ENCODE measurements at regions not wholly inside any gene's neighbourhood (a gene's known extent, or its start where the extent isn't known, plus 50 kb on each side); places are given as distances from the start of the nearest gene placed in this dataset.

DNA sequence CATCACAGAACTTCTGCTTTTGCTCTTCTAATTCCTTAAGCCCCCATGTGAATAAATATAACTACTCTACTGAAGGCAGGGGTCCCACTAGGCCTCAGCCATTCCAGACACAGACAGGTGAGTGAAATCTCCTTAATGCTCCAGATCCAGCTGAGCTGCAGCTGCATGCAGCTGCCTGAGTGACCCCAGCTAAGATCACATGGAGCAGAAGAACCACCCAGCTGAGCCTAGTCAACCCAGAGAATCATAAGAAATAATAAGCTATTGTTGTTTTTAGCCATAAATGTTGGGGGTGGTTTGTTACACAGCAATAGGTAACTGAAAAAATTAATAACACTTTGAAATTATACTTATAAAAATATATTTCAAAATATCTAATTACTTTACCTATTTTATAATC lies 220.3 kb downstream of the SIPA1L2 start:
- no peak for DNase-seq

DNA sequence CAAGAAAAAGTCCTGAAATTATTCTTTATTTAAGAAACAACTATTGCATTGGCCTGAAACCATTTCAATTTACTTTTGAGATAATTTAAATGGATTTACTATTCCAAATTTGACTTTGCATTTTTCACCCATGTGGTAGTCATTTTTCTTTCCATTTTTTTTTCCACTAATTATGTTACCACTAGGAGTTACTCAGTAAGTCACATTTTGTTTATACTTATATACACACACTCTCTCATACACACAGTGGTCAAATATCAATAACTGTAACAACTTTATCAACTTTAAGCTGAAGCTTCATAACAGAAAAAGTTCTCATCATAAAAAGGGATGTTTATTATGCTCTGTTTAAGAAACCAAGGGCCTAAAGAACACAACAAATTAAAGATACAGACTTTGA lies 222.8 kb downstream of the SIPA1L2 start:
- DNase-seq = no peak

DNA sequence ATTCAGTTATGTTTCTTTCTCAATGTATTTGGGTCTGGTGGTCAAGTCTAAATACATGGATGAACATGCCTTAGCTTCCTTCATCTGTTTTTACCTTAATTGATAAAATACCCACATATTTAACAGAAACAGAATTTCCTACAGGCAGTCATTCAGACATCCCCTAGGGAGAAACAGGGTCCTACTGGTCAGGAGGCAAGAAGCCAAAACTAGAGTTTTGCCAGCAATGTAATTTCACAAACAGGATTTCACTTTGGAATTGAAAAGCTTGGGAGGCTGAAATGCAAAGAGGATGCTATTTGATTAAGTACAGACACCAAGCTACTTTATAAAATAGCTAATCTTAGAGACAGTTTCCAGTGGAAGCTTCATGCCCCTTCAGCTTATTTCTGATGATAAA lies 224.2 kb downstream of the SIPA1L2 start:
- DNase-seq = no peak

DNA sequence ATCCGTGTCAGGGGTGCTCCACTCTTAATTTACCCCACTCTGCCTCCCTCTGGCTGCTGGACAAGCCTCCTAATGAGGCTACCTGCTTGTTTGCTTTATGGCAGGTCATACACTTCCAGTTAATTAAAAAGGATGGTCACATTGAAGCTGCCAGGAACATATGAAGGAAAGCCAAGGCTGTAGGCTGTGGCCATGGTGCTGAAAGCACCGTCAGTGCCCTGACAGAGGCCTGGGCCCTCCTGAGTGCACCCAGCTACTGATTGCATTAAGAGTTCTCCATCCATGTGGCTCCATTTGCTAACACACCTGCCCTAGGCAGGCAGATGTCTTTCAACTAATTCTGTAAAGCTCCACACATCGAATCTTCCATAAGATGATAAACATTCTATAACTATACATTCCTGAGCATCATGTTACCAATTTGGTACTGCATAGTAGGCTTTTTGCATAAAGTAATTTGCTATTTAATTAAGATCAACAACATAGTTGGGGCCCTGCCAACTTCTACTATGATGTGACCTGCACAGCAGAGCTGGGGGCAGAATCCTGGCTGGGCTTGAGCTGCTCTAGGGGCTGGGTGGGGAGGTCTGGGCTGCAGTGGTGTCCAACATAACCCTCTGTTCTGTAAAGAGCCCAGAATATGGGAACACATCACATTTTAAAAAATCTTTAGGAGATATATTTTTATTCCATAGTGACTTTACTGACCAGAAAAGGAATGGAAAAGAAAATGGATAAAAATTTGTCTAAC lies 224.8 kb downstream of the SIPA1L2 start:
- no peak for DNase-seq

DNA sequence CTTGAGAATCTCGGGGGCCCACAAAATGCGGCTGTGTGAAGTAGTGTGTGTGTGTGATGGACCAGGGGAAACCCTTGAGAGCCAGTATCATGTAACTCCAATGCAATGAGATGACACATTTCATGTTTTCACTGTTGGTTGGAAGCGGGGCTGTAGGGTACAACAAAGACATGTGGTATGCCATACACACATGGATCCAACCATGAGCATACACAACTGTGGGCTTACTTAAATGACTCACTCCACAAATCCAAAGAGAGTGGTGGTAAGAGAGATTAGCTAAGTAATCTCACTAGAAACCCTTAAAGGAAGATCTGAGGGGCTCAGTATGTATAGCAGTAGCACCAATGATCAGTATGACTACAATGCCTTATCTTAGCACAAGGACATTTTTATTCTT lies 225.7 kb downstream of the SIPA1L2 start:
- no peak for DNase-seq

DNA sequence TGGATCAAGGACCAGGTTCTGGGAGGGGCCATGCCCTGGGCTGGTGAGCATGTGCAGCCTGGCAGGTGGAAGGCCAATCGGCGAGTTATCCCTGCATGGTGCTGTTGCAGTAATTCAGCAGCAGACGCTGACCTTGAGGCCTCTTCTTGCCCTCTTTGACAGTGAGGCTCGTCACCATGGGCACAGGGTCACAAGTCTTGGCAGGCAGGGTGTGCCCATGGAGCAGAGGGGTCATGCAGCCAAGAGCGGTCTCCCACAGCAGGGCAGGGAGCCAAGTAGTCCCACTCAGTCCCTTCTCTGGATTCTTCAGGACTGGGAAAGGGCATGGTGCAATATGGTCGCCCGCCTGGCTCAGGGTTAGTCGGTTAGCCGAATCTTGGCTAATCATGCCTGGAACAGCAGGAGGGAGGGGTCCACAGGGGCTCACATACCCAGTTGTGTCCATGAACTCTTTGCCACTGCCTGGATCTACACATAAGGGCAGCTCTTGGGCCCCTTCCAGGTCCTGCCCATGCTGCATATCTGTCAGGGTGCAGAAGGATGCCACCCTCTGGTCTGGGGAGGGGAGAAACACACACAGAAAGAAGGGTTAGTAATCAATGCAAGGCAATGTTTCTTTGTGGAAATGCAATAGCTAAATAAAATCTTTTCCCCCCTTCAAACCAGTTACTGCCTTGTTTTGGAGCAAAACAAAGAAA lies 226.8 kb downstream of the SIPA1L2 start:
- no peak for DNase-seq

DNA sequence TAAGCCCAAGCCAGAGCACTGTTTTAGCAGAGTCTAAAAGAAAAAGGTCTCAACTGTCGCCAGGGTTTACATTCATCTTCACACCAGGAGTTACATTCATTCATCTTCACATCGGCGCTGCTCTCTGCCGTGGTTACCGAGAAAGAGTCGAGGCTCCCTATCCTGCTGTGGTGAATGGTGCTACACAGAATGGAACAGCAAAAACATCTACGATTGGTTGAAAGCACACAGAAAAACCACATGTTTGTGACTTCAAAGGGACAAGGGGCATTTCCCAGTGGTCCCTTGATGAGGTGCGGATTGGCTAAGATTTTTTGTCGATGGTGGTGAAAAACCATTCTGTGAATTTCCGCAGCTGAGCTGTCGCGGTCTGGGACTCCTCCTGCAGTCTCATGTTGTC lies 231.1 kb downstream of the SIPA1L2 start:
- no peak for DNase-seq

DNA sequence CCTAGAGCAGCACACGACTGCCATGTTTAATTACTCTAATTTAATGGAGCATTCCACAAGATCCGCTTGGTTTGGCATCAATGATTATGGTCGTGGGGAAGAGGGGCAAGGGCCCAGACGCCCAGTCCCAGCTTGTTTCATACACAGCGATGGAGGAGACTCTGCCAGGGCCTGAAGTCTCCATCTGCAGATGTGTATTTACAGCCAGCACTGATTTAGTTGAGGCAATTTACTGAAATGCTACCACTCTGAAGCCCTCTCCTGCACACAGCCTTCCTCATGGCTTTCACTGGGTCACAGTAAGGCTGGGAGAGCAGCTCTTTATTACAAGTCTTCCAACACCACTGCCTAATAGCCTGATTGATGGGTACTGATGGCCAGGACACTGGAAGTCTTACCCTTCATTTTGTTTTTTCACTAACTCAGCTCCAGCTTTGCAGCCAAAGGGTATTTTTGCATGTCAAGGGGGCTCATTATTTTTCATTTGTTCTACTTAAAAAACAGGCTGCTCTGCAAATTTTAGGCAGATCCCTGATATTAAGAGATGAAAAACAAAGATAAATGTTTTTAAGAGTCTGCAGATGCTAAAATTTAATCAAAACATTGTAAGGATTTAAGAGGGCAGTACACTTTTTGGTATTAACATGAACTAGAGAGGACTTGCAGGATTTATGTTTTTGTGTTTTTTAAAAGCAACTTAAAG lies 236.3 kb downstream of the SIPA1L2 start:
- DNase-seq = no peak

DNA sequence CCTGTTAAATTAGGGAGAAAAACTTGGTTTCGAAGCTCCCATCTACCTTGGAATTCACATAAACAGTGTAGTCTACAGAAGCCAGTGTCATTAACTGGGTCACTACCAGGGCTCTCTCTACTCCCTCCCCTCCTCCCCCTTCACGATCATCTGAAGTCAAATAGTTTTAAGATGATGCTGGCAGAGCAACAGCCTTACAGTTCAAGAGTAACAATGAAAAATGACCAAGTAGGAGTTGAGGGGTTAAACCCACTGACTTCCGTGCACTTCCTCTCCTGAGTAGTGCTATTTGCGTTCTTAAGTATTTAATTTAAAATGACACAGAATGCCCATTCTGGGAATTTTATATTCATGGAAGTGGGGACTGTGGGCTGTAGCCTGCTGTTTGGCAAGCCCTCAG lies 236.9 kb downstream of the SIPA1L2 start:
- DNase-seq = no peak

DNA sequence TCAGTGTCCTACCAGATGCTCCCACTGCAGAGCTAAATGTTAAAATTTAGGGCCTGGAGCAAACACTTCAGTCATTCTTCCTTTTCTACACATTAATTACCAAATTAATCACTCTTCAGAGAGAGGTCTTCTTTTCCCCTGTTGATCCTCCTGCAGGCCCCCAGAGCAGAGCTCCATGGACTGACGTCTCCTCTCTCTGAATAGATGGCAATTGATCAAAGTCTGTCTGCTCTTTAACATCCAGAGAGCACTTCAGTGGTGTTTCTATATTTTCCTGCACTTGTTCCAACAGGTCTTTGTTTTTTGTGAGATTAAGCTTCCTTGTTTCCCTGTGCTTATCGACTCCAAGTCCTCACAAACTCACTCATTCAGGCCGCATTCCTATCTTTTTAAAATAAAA lies 239.3 kb downstream of the SIPA1L2 start:
- no peak for DNase-seq

DNA sequence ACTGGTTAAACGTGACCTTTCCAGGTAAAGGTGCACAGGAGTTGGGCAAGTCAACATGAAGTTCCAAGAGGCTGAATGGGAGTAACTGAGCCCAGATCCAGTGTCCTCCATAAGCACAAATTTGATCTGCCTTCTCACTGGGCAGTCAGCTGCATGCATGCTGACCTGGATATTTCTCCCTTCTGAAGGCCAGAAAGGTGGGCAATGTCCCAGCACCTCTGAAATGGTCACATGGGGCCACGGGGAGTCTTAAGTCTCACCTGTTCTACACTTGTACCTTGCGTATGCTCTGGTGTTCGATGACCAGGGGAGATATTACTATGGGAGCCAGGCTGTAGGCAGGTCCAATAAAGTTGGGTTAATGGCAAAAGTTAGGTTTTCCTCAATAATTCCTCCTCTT lies 240.2 kb downstream of the SIPA1L2 start:
- no peak for DNase-seq

DNA sequence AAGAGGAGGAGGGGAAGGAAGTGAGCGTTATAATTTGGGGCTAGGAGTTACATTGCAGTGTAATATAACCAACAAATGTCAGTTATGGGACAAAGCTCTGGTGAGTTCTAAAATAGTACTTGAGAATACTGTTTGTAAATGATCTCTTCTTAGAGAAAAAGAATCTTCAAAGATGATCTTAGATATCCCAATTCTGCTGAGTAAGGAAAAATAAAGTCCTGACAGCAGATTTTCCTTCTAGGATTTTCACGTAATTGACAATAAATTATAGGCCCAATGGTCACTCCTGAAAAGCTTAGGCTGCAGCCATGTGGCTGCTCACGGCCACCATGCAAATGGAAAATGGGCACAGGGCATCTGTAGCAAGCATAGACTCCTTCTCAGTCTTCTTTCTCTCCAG lies 241.6 kb downstream of the SIPA1L2 start:
- DNase-seq = no peak

DNA sequence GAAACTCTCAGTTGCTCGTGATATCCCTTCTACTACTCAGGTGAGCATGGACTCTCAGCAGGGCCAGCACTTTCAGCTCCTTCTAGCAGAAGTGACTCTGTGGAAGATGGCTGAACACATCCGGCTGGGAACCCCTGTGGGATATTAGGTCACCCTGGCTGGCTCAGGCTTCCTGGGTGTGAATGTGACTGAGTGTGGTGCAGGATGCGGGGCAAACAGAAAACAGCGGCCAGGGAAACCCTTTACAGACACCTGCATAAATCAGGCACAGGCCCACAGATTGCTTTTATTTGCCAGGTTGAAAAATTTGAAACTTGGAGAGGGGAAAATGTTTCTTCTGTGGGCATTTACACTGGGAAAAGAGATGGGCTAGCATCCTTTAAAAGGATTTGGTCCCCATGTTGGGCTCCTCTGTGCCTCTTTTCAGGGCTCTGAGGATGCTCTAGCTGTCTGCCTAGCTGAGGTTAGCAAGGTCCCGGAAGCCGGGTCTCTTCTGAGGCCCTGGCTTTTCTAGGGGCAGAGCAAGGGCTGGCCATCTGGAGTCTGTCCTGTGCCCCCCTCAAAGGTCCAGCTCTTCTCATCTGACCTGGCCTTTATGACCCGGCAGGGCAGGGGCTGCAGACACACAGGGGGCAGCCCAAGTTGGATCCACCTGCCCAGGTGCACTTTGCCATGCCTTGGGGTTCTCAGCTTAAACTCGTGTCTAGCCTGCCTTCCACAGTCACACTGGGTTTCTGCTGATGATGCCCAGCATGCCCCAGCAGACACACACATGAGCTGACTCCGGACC lies 243.0 kb downstream of the SIPA1L2 start:
- no peak for DNase-seq

DNA sequence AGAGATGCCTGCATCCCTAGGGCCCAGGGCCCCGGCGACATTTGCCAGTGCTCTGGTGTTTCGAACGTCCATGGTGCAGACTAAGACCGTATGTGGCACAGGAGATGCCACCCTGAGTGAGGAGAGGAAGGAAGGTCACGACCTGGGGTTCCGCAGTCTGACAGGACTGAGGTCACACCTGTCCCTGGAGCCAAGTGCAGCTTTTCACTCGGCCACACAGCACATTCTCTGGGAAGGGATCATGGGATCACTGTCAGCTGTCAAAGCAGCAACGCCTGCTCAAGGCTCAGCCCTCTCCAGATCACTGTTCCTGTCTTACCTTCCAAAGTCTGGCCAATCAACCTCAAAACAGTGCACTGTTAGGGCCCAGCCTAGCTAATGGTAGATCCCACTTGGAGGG lies 243.6 kb downstream of the SIPA1L2 start:
- no peak for DNase-seq

DNA sequence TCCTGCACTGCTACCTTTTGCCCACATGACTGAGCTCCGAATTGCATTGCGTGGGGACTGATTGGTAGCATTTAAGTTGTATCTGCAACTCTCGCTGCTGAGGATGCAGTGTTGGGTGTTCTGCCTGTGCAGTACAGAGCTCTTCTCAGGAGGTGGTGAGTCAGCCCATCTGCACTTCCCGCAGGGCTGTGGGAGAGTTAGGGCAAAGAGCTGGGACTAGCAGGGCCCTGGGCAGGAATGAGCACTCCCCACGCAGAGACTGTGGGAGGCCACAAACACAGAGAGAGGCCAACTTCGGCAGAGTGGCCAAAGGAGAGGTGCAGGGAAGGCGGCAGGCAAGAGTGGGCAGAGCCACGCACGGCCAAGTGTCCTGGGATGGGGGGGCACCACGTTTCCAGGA lies 244.7 kb downstream of the SIPA1L2 start:
- DNase-seq = peak; percentile 22

DNA sequence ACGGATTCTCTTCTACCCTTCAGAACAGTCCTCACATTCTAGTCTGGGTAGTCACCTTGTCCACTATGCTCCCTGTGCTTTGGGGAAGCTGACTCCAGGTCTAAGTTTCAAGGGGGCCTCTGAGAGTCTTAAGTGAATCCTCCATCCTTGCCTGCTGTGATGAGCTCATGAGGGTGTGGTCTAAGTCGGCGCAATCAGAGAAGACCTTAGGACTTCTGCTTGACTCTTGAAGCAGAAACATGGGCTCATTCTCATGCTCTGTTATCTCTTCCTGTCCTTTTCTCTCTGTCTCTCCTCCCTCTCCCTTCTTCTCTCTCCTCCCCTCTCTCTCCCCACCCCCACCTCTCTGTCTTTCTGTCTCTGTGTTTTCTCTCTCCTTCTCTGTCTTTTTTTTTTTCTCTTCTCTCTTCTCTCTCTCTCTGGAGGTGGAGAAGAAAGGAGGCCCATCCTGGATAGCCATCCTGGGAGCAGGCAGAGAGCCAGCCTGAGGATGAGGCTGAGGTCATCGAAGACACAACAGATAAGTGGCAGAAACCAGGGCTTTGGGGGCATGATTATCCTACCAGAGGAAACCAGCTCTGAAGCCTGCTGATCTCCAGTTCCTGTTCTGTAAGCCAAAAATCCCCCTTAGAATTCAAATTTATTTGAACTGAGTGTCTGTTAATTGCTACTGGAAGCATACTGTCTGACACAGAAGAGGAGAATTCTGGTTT lies 245.6 kb downstream of the SIPA1L2 start:
- no peak for DNase-seq

DNA sequence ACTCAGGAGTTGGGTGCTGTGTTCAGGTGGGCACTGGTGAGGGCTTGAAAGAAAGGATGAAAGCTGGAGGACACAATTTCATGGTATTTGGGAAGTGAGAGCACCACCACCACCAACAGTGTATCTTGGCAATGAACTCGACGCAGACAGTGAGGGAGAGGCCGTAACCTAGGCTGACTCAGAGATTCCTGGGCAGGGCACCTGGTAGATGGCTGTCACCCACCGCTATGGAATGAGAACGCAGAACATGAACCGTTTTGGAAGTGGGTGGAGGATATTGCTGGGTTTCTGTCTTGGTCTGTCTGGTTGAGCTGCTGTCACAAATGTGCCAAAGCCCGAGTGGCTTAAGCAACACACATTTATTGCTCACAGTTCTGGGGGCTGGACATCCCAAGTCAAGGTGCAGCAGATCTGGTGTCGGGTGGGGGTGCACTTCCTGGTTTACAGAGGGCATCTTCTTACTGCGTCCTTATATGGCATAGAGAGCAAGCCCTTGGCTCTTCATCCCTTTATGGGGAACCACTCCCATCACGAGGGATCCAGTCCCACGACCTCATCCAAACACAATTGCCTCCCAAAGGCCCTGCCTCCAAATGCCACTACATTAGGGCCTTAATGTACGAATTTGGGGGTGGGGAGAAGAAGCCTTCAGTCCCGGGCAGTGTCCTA lies 246.3 kb downstream of the SIPA1L2 start:
- DNase-seq = no peak

DNA sequence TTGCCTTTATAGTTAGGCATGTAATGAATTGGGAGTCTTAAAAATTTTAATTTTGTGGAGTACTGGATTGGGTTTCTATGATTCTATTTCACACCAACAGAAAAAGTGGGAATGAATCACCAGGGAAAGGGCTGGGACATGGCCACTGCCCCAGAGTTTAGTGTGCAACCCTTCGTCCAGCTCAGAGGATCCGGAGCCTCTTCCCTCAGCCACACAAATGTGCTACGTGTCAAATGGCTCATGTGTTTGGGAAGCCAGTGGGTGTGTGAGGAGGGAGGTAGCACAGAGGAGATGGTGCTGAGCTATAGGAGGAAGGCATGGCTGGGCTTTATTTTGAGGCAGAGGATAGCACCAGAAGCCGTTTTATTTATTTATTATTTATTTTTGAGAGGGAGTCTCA lies 247.3 kb downstream of the SIPA1L2 start:
- no peak for DNase-seq

DNA sequence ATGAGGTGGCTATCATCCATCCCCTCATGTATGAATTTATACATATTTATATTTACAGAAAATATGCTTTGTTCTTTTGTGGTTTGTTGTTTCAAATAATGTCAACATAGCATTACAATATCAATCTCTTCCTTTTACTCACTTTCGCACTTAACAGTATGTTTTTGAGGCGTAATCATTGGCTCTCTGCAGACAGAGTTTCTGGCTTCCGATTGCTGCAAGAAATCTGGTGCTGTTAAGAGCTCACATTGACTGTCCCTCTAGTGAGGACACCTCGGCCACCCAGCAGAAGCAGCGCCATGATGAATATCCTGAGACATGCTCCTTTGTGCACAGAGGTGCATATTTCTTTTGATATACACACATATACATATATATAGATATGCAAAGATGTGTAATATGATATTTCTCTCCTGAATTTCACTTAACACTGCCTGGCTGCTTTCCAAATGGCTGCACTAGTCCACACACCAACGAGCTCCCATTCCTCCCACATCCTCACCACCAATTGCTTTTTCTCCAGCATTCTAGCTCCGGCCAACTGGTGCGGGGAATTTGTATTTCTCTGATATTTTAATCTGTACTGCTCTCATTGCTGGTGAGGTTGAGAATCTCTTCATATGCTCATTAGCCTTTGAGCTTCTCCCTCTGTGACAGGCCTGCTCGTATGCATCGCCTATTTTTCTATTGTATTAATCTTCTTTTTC lies 248.4 kb downstream of the SIPA1L2 start:
- DNase-seq = no peak

DNA sequence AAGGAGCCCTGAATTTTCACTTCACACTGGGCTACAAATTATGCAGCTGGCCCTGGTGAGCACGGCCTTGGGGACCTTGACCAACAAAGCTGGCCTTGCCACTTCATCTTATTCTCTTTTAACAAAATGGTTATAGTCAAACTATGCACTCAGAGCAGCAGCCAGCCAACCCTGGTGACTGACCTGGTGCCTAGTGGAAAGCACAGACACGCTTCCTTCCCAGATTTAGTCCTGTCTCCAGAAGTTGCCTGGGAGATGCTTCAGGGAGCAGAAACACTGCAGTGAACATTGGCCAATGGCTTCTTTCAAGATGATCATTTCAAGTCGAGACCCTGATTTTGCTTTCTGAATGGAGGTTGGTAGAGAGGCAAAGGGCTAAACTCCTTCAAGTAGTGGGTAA lies 249.3 kb downstream of the SIPA1L2 start:
- no peak for DNase-seq

DNA sequence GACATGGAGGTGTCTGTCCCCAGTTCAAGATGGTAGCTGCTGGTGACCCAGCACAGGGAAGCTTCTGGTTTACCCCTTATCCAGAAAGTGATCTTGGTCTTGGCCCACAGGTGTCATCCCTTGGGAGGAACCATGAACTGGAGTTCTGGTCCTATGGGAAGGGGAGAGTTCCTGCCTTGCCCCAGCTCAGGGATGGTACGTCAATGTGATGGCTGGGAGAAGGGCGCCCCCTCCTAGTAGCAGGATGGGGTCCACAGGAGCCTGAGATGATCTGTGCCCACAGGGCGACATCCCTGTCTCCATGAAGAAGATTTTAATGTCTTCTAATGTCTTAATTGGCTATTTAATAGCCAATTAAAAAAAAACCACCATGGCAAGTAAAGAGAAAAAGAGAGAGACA lies 249.8 kb downstream of the SIPA1L2 start:
- no peak for DNase-seq

DNA sequence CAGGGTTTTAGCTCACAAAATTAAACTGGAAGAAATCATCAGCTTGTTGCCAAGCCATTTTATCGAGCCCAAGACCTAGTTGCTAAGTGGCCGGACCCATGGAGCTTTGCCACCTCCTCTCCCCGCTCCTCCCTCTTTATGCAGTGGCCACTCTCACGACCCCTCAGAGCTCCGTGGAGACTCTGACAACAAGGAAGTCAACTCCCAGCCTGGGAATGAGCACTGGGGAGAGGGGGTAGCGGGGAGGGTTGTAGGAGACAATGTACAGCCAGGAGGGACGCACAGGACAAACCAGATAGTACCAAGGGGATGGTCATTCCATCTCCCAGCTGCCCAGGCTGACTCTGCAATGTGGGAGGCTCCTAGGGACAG lies 250.9 kb downstream of the SIPA1L2 start:
- DNase-seq = no peak

Data from amniotic stem cell (primary cell).